Osteoblast (primary cell): ENCODE measurements at regions not wholly inside any gene's neighbourhood (a gene's known extent, or its start where the extent isn't known, plus 50 kb on each side); places are given as distances from the start of the nearest gene placed in this dataset.

Experiments used
- DNase-seq: peaks from one replicate; pipeline ENCODE4 v3.0.0; 2011; ENCODE audit warnings: low spot score, mixed read lengths; ENCODE audit not compliant: insufficient read length; ENCODE audit errors: missing footprints
- H2AFZ ChIP-seq: 2 replicates; pipeline ENCODE4 v1.6.0; 2011; ENCODE audit warnings: mild to moderate bottlenecking, low read length
- H3K27ac ChIP-seq: 2 replicates; pipeline ENCODE4 v1.5.1; 2011; ENCODE audit warnings: mild to moderate bottlenecking, low read depth, low read length, moderate library complexity
- H3K27me3 ChIP-seq: 2 replicates; pipeline ENCODE4 v1.6.0; 2012; ENCODE audit warnings: mild to moderate bottlenecking, control low read depth, inconsistent platforms, low read length, moderate library complexity; ENCODE audit not compliant: insufficient read depth
- H3K36me3 ChIP-seq: 2 replicates; pipeline ENCODE4 v1.5.1; 2011; ENCODE audit warnings: mild to moderate bottlenecking, low read length, control low read depth, moderate library complexity; ENCODE audit not compliant: insufficient read depth
- H3K4me1 ChIP-seq: 2 replicates; pipeline ENCODE4 v1.5.1; 2011; ENCODE audit warnings: mild to moderate bottlenecking, low read length, control low read depth, moderate library complexity; ENCODE audit not compliant: insufficient read depth
- H3K4me2 ChIP-seq: 2 replicates; pipeline ENCODE4 v1.6.0; 2011; ENCODE audit warnings: mild to moderate bottlenecking, low read length; ENCODE audit not compliant: insufficient read depth
- H3K4me3 ChIP-seq: fragments of 200-600 bp; sonication (generic); 3 replicates; pipeline ENCODE4 v1.5.1; 2012; ENCODE audit warnings: mild to moderate bottlenecking, low read length, inconsistent platforms; ENCODE audit not compliant: insufficient read depth
- H3K79me2 ChIP-seq: 2 replicates; pipeline ENCODE4 v1.6.0; 2012; ENCODE audit warnings: mild to moderate bottlenecking, low read length, control low read depth, inconsistent platforms; ENCODE audit not compliant: insufficient read depth
- H3K9me3 ChIP-seq: 2 replicates; pipeline ENCODE4 v1.5.1; 2011; ENCODE audit warnings: low read depth, low read length, control low read depth
- H4K20me1 ChIP-seq: 2 replicates; pipeline ENCODE4 v1.6.0; 2012; ENCODE audit warnings: mild to moderate bottlenecking, low read length, control low read depth; ENCODE audit not compliant: insufficient read depth
- CTCF ChIP-seq: IDR thresholded peaks from 2 replicates; pipeline ENCODE4 v1.5.1; 2011; ENCODE audit warnings: mild to moderate bottlenecking, low read depth, low read length, moderate library complexity; ENCODE audit errors: extremely low read depth

- no peaks in the 10 kb centered on the region for H3K4me1 ChIP-seq
- H3K4me3 ChIP-seq, result no peak overlapping the region
- no peaks in the 10 kb centered on the region for H3K79me2 ChIP-seq
- H3K36me3 ChIP-seq, result no peaks in the 10 kb centered on the region
- H2AFZ ChIP-seq, result no peak overlapping the region
- no peaks in the 10 kb centered on the region for H3K27me3 ChIP-seq
- H3K27ac ChIP-seq, result no peak overlapping the region
- no peaks in the 10 kb centered on the region for H3K9me3 ChIP-seq
- TF ChIP-seq CTCF, result no peak
- no peak for DNase-seq
- no peak overlapping the region for H3K4me2 ChIP-seq
- no peaks in the 10 kb centered on the region for H4K20me1 ChIP-seq
These were observed 316.1 kb upstream of the TMCO5A start for GRCh38 chr15:37618353-37618752.

- H3K27me3 ChIP-seq, result no peaks in the 10 kb centered on the region
- no peaks in the 10 kb centered on the region for H3K79me2 ChIP-seq
- no peak for TF ChIP-seq CTCF
- no peaks in the 10 kb centered on the region for H3K4me1 ChIP-seq
- no peaks in the 10 kb centered on the region for H3K36me3 ChIP-seq
- no peak overlapping the region for H3K4me2 ChIP-seq
- no peaks in the 10 kb centered on the region for H3K9me3 ChIP-seq
- no peaks in the 10 kb centered on the region for H4K20me1 ChIP-seq
- DNase-seq, result no peak
- no peak overlapping the region for H3K4me3 ChIP-seq
- H2AFZ ChIP-seq, result no peak overlapping the region
- H3K27ac ChIP-seq, result no peak overlapping the region
These were observed 314.9 kb upstream of the TMCO5A start for GRCh38 chr15:37619358-37620042.

GRCh38 chr15:37625576-37625975 is 308.9 kb upstream of the TMCO5A start:
- DNase-seq, result no peak
- Histone ChIP-seq H3K36me3 (no peaks in the 10 kb centered on the region), H3K4me1 (no peaks in the 10 kb centered on the region), H4K20me1 (no peaks in the 10 kb centered on the region), H2AFZ (no peak overlapping the region), H3K9me3 (no peaks in the 10 kb centered on the region), H3K79me2 (no peaks in the 10 kb centered on the region), H3K4me3 (no peak overlapping the region), H3K27me3 (no peaks in the 10 kb centered on the region), H3K4me2 (no peak overlapping the region), H3K27ac (no peak overlapping the region)
- no peak for TF ChIP-seq CTCF

GRCh38 chr15:37628507-37628906 is 305.9 kb upstream of the TMCO5A start:
- TF ChIP-seq CTCF, result no peak
- Histone ChIP-seq H3K36me3 (no peaks in the 10 kb centered on the region), H3K27me3 (no peaks in the 10 kb centered on the region), H4K20me1 (no peaks in the 10 kb centered on the region), H2AFZ (no peak overlapping the region), H3K4me3 (no peak overlapping the region), H3K4me2 (no peak overlapping the region), H3K27ac (no peak overlapping the region), H3K4me1 (no peaks in the 10 kb centered on the region), H3K79me2 (no peaks in the 10 kb centered on the region), H3K9me3 (no peaks in the 10 kb centered on the region)
- DNase-seq, result no peak
